GM12878 (cell line): ENCODE measurements at regions not wholly inside any gene's neighbourhood (a gene's known extent, or its start where the extent isn't known, plus 50 kb on each side); places are given as distances from the start of the nearest gene placed in this dataset.

Experiments used
- ATAC-seq: fragments of 200-7000 bp; cut with Tn5 transposase; 3 replicates; pipeline ENCODE4 v1.9.1; 2020; ENCODE audit warnings: mild to moderate bottlenecking, moderate library complexity
- BruUV-seq: library from RNA; stranded (reverse); fragments of 400-500 nt; replicated peaks from 2 replicates; lab custom pipeline; 2021; lab: Mats Ljungman, UMichigan
- CTCF ChIA-PET: fragments of 300-600 bp; sonication (Branson Sonifier 250); formaldehyde crosslinking; extraction: SDS; loops from one replicate; lab custom pipeline; 2021; ENCODE audit warnings: inconsistent platforms; lab: Yijun Ruan, JAX
- POLR2A ChIA-PET: fragments of 350-600 bp; formaldehyde crosslinking; extraction: SDS; loops from one replicate; lab custom pipeline; 2021; ENCODE audit warnings: inconsistent platforms; lab: Charles Lee
- RAD21 ChIA-PET: fragments of 300-600 bp; sonication (Branson Sonifier 250); formaldehyde crosslinking; loops from one replicate; lab custom pipeline; 2023; ENCODE audit warnings: antibody characterized with exemption; ENCODE audit not compliant: unreplicated experiment; lab: Charles Lee
- SMC1A ChIA-PET: fragments of 300-600 bp; sonication (Branson Sonifier 250); formaldehyde crosslinking; loops from one replicate; lab custom pipeline; 2023; ENCODE audit not compliant: unreplicated experiment, uncharacterized antibody; lab: Charles Lee
- DNase-seq: peaks from one replicate; pipeline ENCODE4 v3.0.0-alpha.2; 2011; ENCODE audit warnings: low read depth, low spot score
- FAIRE-seq: peaks from 3 replicates; lab custom pipeline; 2011; peaks lifted over from hg19 to GRCh38; lab: Jason Lieb, UNC
- H2AFZ ChIP-seq: 2 replicates; pipeline ENCODE4 v1.6.0; 2011; ENCODE audit warnings: low read depth, low read length, control low read depth; ENCODE audit not compliant: control insufficient read depth
- H3K27ac ChIP-seq: 2 replicates; pipeline ENCODE4 v1.5.1; 2011; ENCODE audit warnings: control low read depth; ENCODE audit not compliant: control insufficient read depth, insufficient read depth
- H3K27me3 ChIP-seq, 2 experiments: replicated peaks in 1 of 2; 2 replicates each; pipeline versions ENCODE4 v1.6.0 to v1.6.1; 2011; ENCODE audit warnings: low read length in 1 of 2; ENCODE audit not compliant: control insufficient read depth in 2 of 2, insufficient read depth in 2 of 2
- H3K36me3 ChIP-seq, 2 experiments: 2 replicates each; pipeline ENCODE4 v1.5.1; 2011; ENCODE audit warnings: low read length in 1 of 2; ENCODE audit not compliant: control insufficient read depth in 2 of 2, insufficient read depth in 2 of 2
- H3K4me1 ChIP-seq: 2 replicates; pipeline ENCODE4 v1.6.1; 2011; ENCODE audit warnings: mild to moderate bottlenecking, low read length, moderate library complexity, mixed read lengths; ENCODE audit not compliant: control insufficient read depth, insufficient read depth
- H3K4me2 ChIP-seq: 2 replicates; pipeline ENCODE4 v1.6.0; 2011; ENCODE audit warnings: control low read depth; ENCODE audit not compliant: control insufficient read depth, insufficient read depth
- H3K4me3 ChIP-seq: fragments of 200-600 bp; sonication (generic); 2 replicates; pipeline ENCODE4 v1.5.1; 2016
- H3K79me2 ChIP-seq: 2 replicates; pipeline ENCODE4 v1.6.0; 2011; ENCODE audit warnings: low read length; ENCODE audit not compliant: control insufficient read depth, insufficient read depth
- H3K9ac ChIP-seq: 2 replicates; pipeline ENCODE4 v1.8.0; 2011; ENCODE audit warnings: low read length, control low read depth, mixed read lengths; ENCODE audit not compliant: control insufficient read depth, insufficient read depth
- H3K9me3 ChIP-seq: replicated peaks from 3 replicates; pipeline ENCODE4 v1.5.1; 2011; ENCODE audit warnings: mild to moderate bottlenecking, low read length; ENCODE audit not compliant: control insufficient read depth, insufficient read depth
- H4K20me1 ChIP-seq: 2 replicates; pipeline ENCODE4 v1.6.0; 2011; ENCODE audit not compliant: control insufficient read depth, insufficient read depth
- BRCA1 ChIP-seq: IDR thresholded peaks from 2 replicates; pipeline ENCODE4 v1.6.1; 2011; ENCODE audit warnings: low read depth, low read length, improper control_type of control experiment
- IRF4 ChIP-seq: IDR thresholded peaks from 2 replicates; pipeline ENCODE4 v1.6.1; 2011; ENCODE audit warnings: low read depth, low read length
- IRF5 ChIP-seq: fragments of 450-650 bp; IDR thresholded peaks from 2 replicates; pipeline ENCODE4 v1.6.1; 2017; ENCODE audit warnings: borderline replicate concordance
- KLF5 ChIP-seq: fragments of 450-650 bp; IDR thresholded peaks from 2 replicates; pipeline ENCODE4 v1.6.1; 2014; ENCODE audit warnings: mild to moderate bottlenecking; ENCODE audit not compliant: partially characterized antibody
- MEF2B ChIP-seq: fragments of 450-650 bp; IDR thresholded peaks from 2 replicates; pipeline ENCODE4 v1.6.1; 2018; ENCODE audit warnings: mild to moderate bottlenecking, moderate library complexity; ENCODE audit not compliant: partially characterized antibody, poor library complexity, severe bottlenecking
- NRF1 ChIP-seq: conservative IDR thresholded peaks from 2 replicates; pipeline ENCODE4 v1.6.1; 2011; ENCODE audit warnings: mild to moderate bottlenecking, low read depth, low read length, improper control_type of control experiment
- POLR2A ChIP-seq: IDR thresholded peaks from 2 replicates; pipeline ENCODE4 v1.6.1; 2011; ENCODE audit warnings: low read depth, mild to moderate bottlenecking, low read length
- USF2 ChIP-seq: IDR thresholded peaks from 2 replicates; pipeline ENCODE4 v1.6.1; 2011; ENCODE audit warnings: low read depth, low read length, improper control_type of control experiment, borderline replicate concordance
- WRNIP1 ChIP-seq: IDR thresholded peaks from 2 replicates; pipeline ENCODE4 v1.6.1; 2011; ENCODE audit warnings: low read depth, low read length, improper control_type of control experiment, borderline replicate concordance
- ZNF207 ChIP-seq: fragments of 450-650 bp; IDR thresholded peaks from 2 replicates; pipeline ENCODE4 v1.6.1; 2014; ENCODE audit warnings: antibody characterized with exemption, mild to moderate bottlenecking, borderline replicate concordance
- ZNF592 ChIP-seq: fragments of 450-650 bp; IDR thresholded peaks from 2 replicates; pipeline ENCODE4 v1.6.1; 2017; ENCODE audit warnings: mild to moderate bottlenecking, moderate library complexity
- WGBS: methylation state at CpG from one replicate; pipeline ENCODE4 v1.1.6; 2016; ENCODE audit warnings: low lambda C conversion rate; ENCODE audit not compliant: insufficient replicate concordance, insufficient coverage; ENCODE audit errors: missing lambda C conversion rate; 5-methylcytosine and 5-hydroxymethylcytosine counted together
- in situ Hi-C: fragments of 300-500 bp; cut with MboI; formaldehyde crosslinking; loops from 9 replicates; pipeline ENCODE4 v1.14.3; 2018; ENCODE audit warnings: mixed read lengths
- intact Hi-C: fragments of 100-400 bp; cut with micrococcal nuclease; formaldehyde crosslinking; loops from one replicate; pipeline ENCODE4 v1.14.2; 2022; ENCODE audit not compliant: unreplicated experiment
- TF ChIP-seq, protein P1 (sequence below): fragments of 450-650 bp; IDR thresholded peaks from 2 replicates; pipeline ENCODE4 v1.6.1; 2017; ENCODE audit warnings: mild to moderate bottlenecking

- no peak for TF ChIP-seq BRCA1
- TF ChIP-seq POLR2A: no peak
- no peak for TF ChIP-seq ZNF207
- TF ChIP-seq IRF5: no peak
- no peak for TF ChIP-seq KLF5
- TF ChIP-seq ZNF592: no peak
Observed at GRCh38 chr3:94704467-94704866, 641.6 kb downstream of the NSUN3 start (continued).

GRCh38 chr3:94709249-94709902 lies 646.5 kb downstream of the NSUN3 start:
- no peak overlapping the region for H3K4me3 ChIP-seq
- H2AFZ ChIP-seq: no peak overlapping the region
- ATAC-seq (no peak), FAIRE-seq (no peak), DNase-seq (no peak)
- intact Hi-C loops (no loop called here), in situ Hi-C loops (no loop called here)
- H3K9ac ChIP-seq: no peak overlapping the region
- H3K27me3 ChIP-seq: no peaks in the 10 kb centered on the region
- H3K27ac ChIP-seq: no peak overlapping the region
- ChIA-PET RAD21 (no interaction called here), POLR2A (no interaction called here), SMC1A (no interaction called here), CTCF (no interaction called here)
- no peaks in the 10 kb centered on the region for H3K36me3 ChIP-seq
- H3K4me1 ChIP-seq: no peaks in the 10 kb centered on the region
- BruUV-seq: no TSS peak
- no peaks in the 10 kb centered on the region for H3K79me2 ChIP-seq
- no peak overlapping the region for H3K4me2 ChIP-seq
- no peaks in the 10 kb centered on the region for H3K9me3 ChIP-seq
- no peaks in the 10 kb centered on the region for H4K20me1 ChIP-seq
- 0% methylated on average over 1 of the region's 1 CpG for WGBS
- TF ChIP-seq NRF1 (no peak), USF2 (no peak), WRNIP1 (no peak), IRF4 (no peak), MEF2B (no peak)
- TF ChIP-seq, protein P1, sequence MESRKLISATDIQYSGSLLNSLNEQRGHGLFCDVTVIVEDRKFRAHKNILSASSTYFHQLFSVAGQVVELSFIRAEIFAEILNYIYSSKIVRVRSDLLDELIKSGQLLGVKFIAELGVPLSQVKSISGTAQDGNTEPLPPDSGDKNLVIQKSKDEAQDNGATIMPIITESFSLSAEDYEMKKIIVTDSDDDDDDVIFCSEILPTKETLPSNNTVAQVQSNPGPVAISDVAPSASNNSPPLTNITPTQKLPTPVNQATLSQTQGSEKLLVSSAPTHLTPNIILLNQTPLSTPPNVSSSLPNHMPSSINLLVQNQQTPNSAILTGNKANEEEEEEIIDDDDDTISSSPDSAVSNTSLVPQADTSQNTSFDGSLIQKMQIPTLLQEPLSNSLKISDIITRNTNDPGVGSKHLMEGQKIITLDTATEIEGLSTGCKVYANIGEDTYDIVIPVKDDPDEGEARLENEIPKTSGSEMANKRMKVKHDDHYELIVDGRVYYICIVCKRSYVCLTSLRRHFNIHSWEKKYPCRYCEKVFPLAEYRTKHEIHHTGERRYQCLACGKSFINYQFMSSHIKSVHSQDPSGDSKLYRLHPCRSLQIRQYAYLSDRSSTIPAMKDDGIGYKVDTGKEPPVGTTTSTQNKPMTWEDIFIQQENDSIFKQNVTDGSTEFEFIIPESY: no peak
